Stomach (tissue), 4 donors: ENCODE measurements at regions not wholly inside any gene's neighbourhood (a gene's known extent, or its start where the extent isn't known, plus 50 kb on each side); places are given as distances from the start of the nearest gene placed in this dataset.
"Not testable (repeated sequence)": the region's sequence is repeated elsewhere in the genome, so short reads cannot be mapped to it uniquely, and the experiment has no call there.

Experiments used
- CTCF ChIP-seq, 7 experiments: fragments of 450-650 bp in 4 of 7; fragments of 200-600 bp in 3 of 7; sonication (generic) in 3 of 7; IDR thresholded peaks; one replicate each; pipeline ENCODE4 v1.5.1; 2016 to 2019; ENCODE audit warnings: antibody characterized with exemption in 7 of 7, control low read depth in 2 of 7, mild to moderate bottlenecking in 1 of 7
- POLR2A ChIP-seq, 4 donors: fragments of 450-650 bp; IDR thresholded peaks; one replicate each; pipeline ENCODE4 v1.6.1; 2016; ENCODE audit warnings: antibody characterized with exemption in 4 of 4, control low read depth in 2 of 4, mild to moderate bottlenecking in 1 of 4, moderate library complexity in 1 of 4
- POLR2AphosphoS5 ChIP-seq, 3 donors: sonication (generic); formaldehyde crosslinking; IDR thresholded peaks; one replicate each; pipeline ENCODE4 v1.6.1; 2016; ENCODE audit warnings: antibody characterized with exemption in 3 of 3

- TF ChIP-seq CTCF, POLR2A, POLR2AphosphoS5 (IDR thresholded peaks at IDR 0.05): not testable (repeated sequence)
Observed at GRCh38 chr2:57251495-57251894, 795.1 kb upstream of the VRK2 start.
